SH-SY5Y (cell line): ENCODE measurements at regions not wholly inside any gene's neighbourhood (a gene's known extent, or its start where the extent isn't known, plus 50 kb on each side); places are given as distances from the start of the nearest gene placed in this dataset.

ENCODE experiments used
- GATA2 ChIP-seq: IDR thresholded peaks from 2 replicates; pipeline ENCODE4 v1.6.1; 2011; ENCODE audit warnings: mild to moderate bottlenecking, low read depth, low read length
- GATA3 ChIP-seq: IDR thresholded peaks from 2 replicates; pipeline ENCODE4 v1.6.1; 2011; ENCODE audit warnings: low read depth, mild to moderate bottlenecking, low read length, moderate library complexity

- TF ChIP-seq GATA2 (no peak), GATA3 (no peak)
Observed at GRCh38 chr9:28491121-28491520, 917.8 kb upstream of the C9orf72 start.
